Activated naive CD8-positive, alpha-beta T cell treated with anti-CD3 and anti-CD28 coated beads, Interleukin-2, amount 50 U/mL, for 24 hours (primary cell): ENCODE measurements at regions not wholly inside any gene's neighbourhood (a gene's known extent, or its start where the extent isn't known, plus 50 kb on each side); places are given as distances from the start of the nearest gene placed in this dataset.

Experiments used
- ATAC-seq: fragments of 150-1000 bp; cut with Tn5 transposase; one replicate; pipeline ENCODE4 v1.10.0; 2021
- DNase-seq: peaks from one replicate; pipeline ENCODE4 v3.0.0; 2021
- H3K27ac Mint-ChIP-seq: one replicate; pipeline ENCODE4 v1.8.0; 2021; ENCODE audit warnings: mild to moderate bottlenecking, mixed read lengths
- H3K27me3 Mint-ChIP-seq: one replicate; pipeline ENCODE4 v1.8.0; 2021; ENCODE audit warnings: mixed read lengths
- H3K36me3 Mint-ChIP-seq: one replicate; pipeline ENCODE4 v1.8.0; 2021; ENCODE audit warnings: low read depth, mixed read lengths
- H3K4me1 Mint-ChIP-seq: one replicate; pipeline ENCODE4 v1.8.0; 2021; ENCODE audit warnings: mixed read lengths
- H3K4me3 Mint-ChIP-seq: one replicate; pipeline ENCODE4 v1.8.0; 2021; ENCODE audit warnings: mild to moderate bottlenecking, moderate library complexity, mixed read lengths
- H3K9me3 Mint-ChIP-seq: one replicate; pipeline ENCODE4 v1.8.0; 2021; ENCODE audit warnings: mixed read lengths

DNA sequence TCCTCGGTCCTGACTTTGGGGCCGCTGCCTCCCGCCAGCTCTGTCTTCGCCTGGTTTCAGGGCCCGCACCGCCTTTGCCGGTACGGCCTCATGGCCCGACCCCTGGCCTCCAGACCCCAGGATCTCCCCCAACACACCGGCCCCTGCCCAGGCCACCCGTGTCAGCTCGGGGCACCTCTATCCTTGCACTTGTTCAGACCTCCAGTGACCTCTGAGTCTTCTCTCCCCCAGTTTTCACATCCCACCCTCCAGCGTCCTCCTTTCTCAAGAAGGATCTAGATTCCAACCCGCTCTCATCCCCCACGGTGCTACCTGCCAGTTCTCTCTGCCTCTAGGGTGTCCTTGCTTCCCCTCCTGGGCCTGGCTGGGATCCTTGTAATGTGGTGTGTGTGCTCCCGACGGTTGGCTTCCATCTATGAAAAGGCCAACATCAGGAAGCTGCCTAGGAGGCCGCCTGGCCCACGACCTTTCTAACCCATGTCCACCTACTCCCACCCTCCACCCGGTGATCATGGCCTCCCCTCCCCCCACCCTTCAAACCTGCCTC is 61.1 kb downstream of the SPATA31C2 start:
- DNase-seq (no peak), ATAC-seq (no peak)
- Mint-ChIP-seq H3K27me3 (peaks cover 74% of the 10 kb centered on the region), H3K36me3 (no peaks in the 10 kb centered on the region), H3K4me3 (peak overlapping the region; percentile 76), H3K9me3 (no peaks in the 10 kb centered on the region), H3K27ac (no peak overlapping the region), H3K4me1 (peaks cover 11% of the 10 kb centered on the region)

DNA sequence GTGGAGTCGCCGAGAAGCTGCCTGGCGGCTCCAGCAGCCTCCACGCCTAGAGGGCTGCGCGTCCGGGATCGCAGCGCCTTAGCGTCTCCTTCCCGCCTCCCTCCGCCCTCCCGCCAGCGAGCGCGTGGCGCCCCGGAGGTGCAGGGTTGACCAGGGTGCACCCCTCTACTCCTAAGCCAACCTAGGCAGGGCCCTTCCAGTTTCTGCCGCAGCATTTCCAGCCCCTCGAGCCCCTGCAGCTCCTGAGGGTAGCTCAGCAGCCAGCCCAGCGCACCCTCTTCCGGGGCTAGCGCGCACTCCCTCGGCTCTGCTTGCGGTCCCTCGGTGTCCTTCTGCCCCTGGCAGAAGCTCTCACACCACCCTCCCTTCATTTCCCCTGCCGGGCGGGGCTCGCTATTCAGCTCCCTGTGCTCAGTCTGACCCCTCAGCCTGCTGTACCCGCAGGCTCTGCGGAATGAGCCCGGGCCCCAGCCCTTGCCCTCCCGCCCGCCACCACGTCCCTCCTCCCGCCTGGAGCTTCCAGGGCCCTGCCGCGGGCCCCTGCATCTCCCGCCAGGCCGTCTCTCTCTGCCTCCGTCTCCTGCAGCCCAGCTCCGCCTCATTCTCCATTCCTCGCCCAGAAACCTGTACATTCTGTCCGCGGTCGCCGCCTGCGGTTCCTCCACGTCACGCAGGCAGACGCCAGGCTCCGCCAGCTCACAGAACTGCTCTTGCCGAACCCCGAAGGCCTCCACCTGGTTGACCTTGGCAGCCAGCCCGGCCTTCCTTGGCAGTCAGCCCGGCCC is 61.8 kb downstream of the SPATA31C2 start:
- H3K36me3 Mint-ChIP-seq, result no peaks in the 10 kb centered on the region
- no peak overlapping the region for H3K27ac Mint-ChIP-seq
- peak; percentile 35 for DNase-seq
- ATAC-seq, result peak; percentile 74
- H3K9me3 Mint-ChIP-seq, result no peaks in the 10 kb centered on the region
- peaks cover 78% of the 10 kb centered on the region for H3K27me3 Mint-ChIP-seq
- H3K4me1 Mint-ChIP-seq, result peaks cover 11% of the 10 kb centered on the region
- peak overlapping the region; percentile 76 for H3K4me3 Mint-ChIP-seq

DNA sequence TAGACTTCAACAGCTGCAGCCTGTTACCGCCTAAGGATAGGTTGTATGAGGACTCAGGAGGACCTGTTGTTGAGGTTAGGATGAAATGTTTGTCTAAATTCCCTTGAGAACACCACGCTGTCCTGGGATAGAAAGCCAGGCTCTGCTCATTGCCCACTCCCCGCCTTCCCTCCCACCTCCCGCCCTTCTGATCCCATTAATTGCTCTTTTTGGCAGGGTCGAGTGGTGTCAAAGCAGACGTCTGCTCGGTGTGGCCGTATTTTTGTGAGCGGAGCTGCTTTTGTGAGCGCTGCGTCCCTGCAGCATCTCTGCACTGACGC is 62.3 kb downstream of the SPATA31C2 start:
- peak overlapping the region; percentile 76 for H3K4me3 Mint-ChIP-seq
- ATAC-seq (no peak), DNase-seq (no peak)
- peaks cover 79% of the 10 kb centered on the region for H3K27me3 Mint-ChIP-seq
- no peaks in the 10 kb centered on the region for H3K36me3 Mint-ChIP-seq
- peaks cover 11% of the 10 kb centered on the region for H3K4me1 Mint-ChIP-seq
- no peaks in the 10 kb centered on the region for H3K9me3 Mint-ChIP-seq
- no peak overlapping the region for H3K27ac Mint-ChIP-seq

DNA sequence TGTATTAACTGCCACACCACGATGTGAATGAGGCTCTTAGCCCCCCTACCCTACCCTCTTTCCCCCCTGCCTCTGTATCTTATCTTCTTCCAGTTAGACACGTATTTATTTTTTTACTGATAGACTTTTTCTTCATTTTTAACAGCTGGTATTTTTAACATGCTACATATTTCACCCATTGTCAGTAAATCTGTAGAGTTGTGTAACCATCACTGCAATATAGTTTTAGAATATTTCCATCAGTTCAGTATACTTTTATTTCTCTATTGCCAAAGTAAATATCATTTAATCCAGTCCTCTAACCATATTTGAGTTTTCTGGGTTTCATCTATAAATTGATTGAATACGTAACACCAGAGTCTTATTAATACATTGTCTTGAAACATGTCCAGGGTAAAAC is 62.8 kb downstream of the SPATA31C2 start:
- no peak overlapping the region for H3K4me3 Mint-ChIP-seq
- peaks cover 79% of the 10 kb centered on the region for H3K27me3 Mint-ChIP-seq
- H3K9me3 Mint-ChIP-seq, result no peaks in the 10 kb centered on the region
- no peak for DNase-seq
- H3K27ac Mint-ChIP-seq, result no peak overlapping the region
- peaks cover 11% of the 10 kb centered on the region for H3K4me1 Mint-ChIP-seq
- no peaks in the 10 kb centered on the region for H3K36me3 Mint-ChIP-seq
- ATAC-seq, result no peak

DNA sequence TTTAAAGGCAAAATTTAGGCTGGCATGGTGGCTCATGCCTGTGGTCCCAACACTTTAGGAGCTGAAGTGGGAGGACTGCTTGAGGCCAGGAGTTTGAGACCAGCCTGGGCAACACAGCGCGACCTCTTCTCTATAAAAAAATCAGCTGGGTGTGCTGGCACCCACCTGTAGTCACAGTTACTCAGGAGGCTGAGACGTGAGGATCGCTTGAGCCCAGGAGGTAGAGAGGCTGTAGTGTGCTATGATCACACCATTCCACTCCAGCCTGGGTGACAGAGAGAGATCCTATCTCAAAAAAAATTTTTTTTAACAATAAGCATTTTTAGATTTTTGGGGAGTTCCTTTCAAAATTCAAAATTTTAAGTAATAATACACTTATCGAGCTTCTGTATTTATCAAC is 63.3 kb downstream of the SPATA31C2 start:
- no peak for DNase-seq
- Mint-ChIP-seq H3K36me3 (no peaks in the 10 kb centered on the region), H3K9me3 (no peaks in the 10 kb centered on the region), H3K27me3 (peaks cover 74% of the 10 kb centered on the region), H3K4me3 (no peak overlapping the region), H3K27ac (no peak overlapping the region), H3K4me1 (peaks cover 11% of the 10 kb centered on the region)
- ATAC-seq, result no peak

DNA sequence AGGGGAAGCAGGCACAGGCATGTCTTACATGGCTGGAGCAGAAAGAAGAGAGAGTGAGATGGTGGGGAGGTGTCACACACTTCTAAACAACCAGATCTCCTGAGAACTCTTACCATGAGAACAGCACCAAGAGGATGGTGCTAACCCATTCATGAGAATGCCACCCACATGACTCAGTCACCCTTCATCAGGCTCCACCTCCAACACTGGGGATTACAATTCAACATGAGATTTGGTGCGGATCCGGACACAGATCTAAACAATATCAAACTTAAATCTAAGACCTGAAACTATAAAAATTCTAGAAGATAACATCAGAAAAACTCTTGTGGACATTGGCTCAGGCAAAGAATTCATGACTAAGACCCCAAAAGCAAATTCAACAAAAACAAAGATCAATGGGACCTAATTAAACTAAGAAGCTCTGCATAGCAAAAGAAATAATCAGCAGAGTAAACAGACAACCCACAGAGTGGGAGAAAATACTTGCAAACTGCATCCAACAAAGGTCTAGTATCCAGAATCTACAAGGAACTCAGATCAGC is 65.4 kb downstream of the SPATA31C2 start:
- no peak overlapping the region for H3K27ac Mint-ChIP-seq

DNA sequence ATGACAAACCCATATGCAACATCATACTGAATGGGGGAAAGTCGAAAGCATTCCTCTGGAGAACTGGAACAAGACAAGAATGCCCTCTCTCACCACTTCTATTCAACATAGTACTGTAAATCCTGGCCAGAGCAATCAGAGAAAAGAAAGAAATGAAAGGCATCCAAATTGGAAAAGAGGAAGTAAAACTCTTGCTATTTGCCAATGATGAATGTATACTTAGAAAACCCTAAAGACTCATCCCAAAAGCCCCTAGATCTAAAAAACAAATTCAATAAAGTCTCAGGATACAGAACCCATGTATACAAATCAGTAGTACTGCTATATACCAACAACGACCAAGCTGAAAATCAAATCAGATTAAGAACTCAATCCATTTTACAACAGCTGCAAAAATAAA is 66.9 kb downstream of the SPATA31C2 start:
- peaks cover 57% of the 10 kb centered on the region for H3K27me3 Mint-ChIP-seq
- no peak for DNase-seq
- no peaks in the 10 kb centered on the region for H3K36me3 Mint-ChIP-seq

More for the DNA sequence above, 65.4 kb downstream of the SPATA31C2 start:
- Mint-ChIP-seq H3K9me3 (no peaks in the 10 kb centered on the region), H3K36me3 (no peaks in the 10 kb centered on the region), H3K4me3 (no peak overlapping the region), H3K27me3 (peaks cover 66% of the 10 kb centered on the region), H3K4me1 (peaks cover 11% of the 10 kb centered on the region)
- ATAC-seq (no peak), DNase-seq (no peak)

DNA sequence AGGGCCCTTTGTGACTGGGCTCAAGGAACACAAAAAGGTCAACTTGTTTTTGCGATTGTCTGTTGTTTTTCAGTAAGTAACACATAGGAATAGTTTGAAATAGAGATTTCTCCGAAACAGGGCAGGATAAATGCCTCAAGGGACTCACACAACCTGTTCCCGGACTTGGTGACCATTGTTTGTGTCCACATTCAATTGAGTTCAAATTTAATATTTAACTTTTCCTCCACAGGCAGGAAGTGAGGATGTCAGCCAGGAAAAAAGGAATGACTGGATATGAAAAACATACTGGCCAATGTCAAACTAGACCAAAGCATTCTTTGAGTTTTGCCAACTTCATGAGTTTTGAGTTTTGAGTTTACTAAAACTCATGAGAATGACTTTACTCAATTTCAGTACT is 72.7 kb downstream of the SPATA31C2 start:
- Mint-ChIP-seq H3K4me1 (no peaks in the 10 kb centered on the region), H3K27me3 (peaks cover 11% of the 10 kb centered on the region), H3K36me3 (no peaks in the 10 kb centered on the region), H3K27ac (no peak overlapping the region), H3K9me3 (no peaks in the 10 kb centered on the region), H3K4me3 (no peak overlapping the region)
- DNase-seq (no peak), ATAC-seq (no peak)

More for the DNA sequence above, 66.9 kb downstream of the SPATA31C2 start:
- ATAC-seq, result no peak
- no peaks in the 10 kb centered on the region for H3K9me3 Mint-ChIP-seq
- H3K4me1 Mint-ChIP-seq, result peaks cover 5% of the 10 kb centered on the region
- no peak overlapping the region for H3K27ac Mint-ChIP-seq
- H3K4me3 Mint-ChIP-seq, result no peak overlapping the region

DNA sequence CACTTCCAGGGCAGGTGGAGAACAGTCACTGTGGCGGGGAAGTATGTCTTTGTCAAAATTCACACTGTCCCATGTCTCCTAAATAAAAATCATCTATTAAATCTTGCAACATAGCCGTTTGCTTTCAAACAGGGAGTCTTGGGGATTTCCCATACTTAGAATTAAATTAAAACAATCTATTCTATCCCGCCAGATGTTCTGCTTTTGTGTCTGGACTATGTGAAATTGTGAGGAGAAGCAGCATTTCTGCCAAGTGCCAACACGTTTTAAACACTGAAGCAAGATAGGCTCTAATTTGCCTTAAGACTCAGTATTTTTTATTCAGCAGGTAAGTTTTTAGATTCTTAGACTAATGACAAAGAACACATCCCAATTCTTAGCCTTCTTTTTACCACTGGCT is 73.7 kb downstream of the SPATA31C2 start:
- Mint-ChIP-seq H3K9me3 (no peaks in the 10 kb centered on the region), H3K27ac (no peak overlapping the region), H3K27me3 (peaks cover 8% of the 10 kb centered on the region), H3K4me1 (no peaks in the 10 kb centered on the region), H3K4me3 (no peak overlapping the region), H3K36me3 (no peaks in the 10 kb centered on the region)
- ATAC-seq (no peak), DNase-seq (no peak)

DNA sequence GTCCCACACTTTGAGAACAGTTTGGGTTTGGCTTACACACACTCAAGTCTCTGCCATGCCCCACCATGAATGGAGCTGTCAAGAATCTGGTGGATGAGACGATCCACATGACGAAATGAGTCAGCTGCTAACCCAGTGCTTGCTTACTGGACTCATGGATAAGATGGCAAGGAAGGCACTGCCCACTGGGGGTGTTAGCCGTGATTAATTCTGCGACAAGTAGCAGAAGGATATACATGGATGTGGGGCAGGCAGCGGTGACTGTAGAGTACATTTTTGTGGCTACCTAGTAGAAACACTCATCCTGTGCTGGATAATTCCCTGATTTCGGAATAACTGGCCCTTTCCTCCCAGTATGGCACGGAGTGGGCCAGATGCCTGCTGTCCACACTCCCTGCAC is 77.5 kb downstream of the SPATA31C2 start:
- H3K27me3 Mint-ChIP-seq, result peaks cover 2% of the 10 kb centered on the region
- ATAC-seq, result no peak

DNA sequence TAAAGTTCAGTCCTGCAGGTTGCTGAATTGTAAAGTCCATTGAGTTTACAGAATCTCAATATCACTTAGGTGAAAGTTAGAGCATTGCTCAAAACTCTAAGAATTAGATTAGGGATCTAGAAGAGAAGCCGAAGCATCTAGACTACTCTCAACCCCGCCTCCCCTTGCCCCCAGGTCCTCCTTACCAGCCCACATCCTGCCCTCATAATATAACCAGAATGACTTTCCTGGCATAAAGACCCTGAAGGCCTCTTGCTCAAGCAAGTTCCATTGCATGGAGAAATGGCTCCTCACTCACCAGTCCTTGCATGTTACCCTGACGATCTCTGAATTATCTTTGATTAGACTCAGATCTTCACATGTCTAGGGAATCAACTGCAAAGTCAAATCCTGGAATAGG is 78.8 kb downstream of the SPATA31C2 start:
- Mint-ChIP-seq H3K4me1 (no peaks in the 10 kb centered on the region), H3K4me3 (no peak overlapping the region), H3K36me3 (no peaks in the 10 kb centered on the region), H3K27me3 (peaks cover 2% of the 10 kb centered on the region), H3K9me3 (no peaks in the 10 kb centered on the region), H3K27ac (no peak overlapping the region)
- no peak for DNase-seq
- no peak for ATAC-seq

More for the DNA sequence above, 77.5 kb downstream of the SPATA31C2 start:
- no peak for DNase-seq
- no peak overlapping the region for H3K4me3 Mint-ChIP-seq
- H3K4me1 Mint-ChIP-seq, result no peaks in the 10 kb centered on the region
- no peaks in the 10 kb centered on the region for H3K9me3 Mint-ChIP-seq
- H3K36me3 Mint-ChIP-seq, result no peaks in the 10 kb centered on the region
- H3K27ac Mint-ChIP-seq, result no peak overlapping the region

DNA sequence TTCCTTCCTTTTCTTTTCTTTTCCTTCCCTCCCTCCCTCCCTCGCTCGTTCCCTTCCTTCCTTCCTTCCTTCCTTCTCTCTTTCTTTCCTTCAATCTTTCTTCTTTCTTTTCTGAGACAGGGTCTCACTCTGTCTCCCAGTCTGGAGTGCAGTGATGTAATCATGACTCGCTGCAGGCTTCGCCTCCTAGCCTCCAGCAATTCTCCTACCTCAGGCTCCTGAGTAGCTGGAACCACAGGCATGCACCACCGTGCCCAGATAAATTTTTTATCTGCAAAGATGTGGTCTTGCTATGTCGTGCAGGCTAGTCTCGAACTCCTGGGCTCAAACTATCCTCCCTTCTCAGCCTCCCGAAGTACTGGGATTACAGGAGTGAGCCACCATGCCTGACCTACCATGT is 81.4 kb downstream of the SPATA31C2 start:
- Mint-ChIP-seq H3K27ac (no peak overlapping the region), H3K4me3 (no peak overlapping the region), H3K9me3 (no peaks in the 10 kb centered on the region), H3K36me3 (no peaks in the 10 kb centered on the region), H3K27me3 (peaks cover 2% of the 10 kb centered on the region), H3K4me1 (no peaks in the 10 kb centered on the region)
- DNase-seq (no peak), ATAC-seq (no peak)

DNA sequence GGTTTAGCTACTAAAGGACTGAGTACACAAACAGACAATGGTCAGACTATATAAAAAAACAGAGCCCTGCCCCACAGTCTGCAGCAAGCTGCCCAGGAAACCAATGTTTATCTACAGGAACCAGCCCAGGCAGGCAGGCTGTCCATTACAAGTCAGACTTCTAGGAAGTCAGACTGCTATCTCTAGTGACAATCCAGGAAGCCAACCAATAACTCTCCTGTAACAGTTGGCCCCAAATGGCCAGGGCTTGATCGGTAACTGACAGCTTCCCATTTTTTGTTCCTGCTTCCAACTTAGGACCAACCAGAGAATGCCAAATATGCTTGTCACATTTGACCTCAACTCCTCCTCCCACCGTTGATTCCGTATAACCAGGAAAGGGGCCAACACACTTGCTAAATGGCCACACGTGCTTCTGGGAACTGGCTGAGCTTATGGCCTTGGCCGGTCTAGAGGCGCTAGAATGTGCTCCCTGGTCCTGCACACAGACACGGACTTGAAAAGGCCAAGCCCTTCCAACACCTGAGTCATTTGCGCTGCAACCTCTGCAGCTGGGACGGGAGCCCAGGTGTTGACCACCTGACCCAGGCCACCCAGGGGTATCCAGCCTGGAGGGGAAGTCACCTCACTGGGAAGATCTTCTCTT is 79.6 kb upstream of the CDK20 start:
- no peaks in the 10 kb centered on the region for H3K36me3 Mint-ChIP-seq
- H3K9me3 Mint-ChIP-seq, result no peaks in the 10 kb centered on the region
- H3K27ac Mint-ChIP-seq, result no peak overlapping the region

DNA sequence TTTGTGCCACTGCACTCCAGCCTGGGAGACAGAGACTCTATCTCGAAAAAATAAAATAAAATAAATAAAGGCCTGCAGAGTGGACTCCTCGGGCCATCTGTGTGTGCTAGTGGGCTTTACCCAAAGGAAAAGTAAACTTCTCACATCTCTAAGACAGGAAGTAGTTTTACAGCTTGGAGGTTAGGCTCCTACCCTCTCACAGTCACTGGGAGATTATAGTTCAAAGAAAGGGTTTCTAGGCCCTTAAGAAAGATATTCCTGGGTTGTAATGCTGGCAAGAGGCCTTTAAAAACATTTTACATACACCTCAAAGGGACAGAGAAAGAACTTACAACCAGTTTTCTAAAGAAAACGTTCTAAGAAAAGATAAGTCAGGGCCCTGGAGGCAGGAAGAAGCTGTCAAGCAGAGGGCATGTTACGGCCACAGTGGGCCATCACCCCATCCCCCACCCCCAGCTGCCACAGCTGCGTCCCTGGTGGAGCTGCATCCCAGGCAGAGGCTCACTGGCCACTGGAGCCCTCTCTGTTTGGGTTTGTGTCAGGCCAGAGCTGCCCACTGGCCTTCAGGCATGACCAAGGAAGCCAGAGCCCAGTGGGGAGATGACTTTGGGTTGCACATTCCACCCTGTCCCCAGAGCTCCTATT is 78.1 kb upstream of the CDK20 start:
- no peak for ATAC-seq
- peaks cover 1% of the 10 kb centered on the region for H3K4me1 Mint-ChIP-seq
- no peaks in the 10 kb centered on the region for H3K36me3 Mint-ChIP-seq
- H3K27ac Mint-ChIP-seq, result no peak overlapping the region
- peaks cover 6% of the 10 kb centered on the region for H3K27me3 Mint-ChIP-seq
- no peak for DNase-seq
- no peaks in the 10 kb centered on the region for H3K9me3 Mint-ChIP-seq
- no peak overlapping the region for H3K4me3 Mint-ChIP-seq

More for the DNA sequence above, 79.6 kb upstream of the CDK20 start:
- peaks cover 5% of the 10 kb centered on the region for H3K27me3 Mint-ChIP-seq
- DNase-seq (no peak), ATAC-seq (no peak)
- no peak overlapping the region for H3K4me3 Mint-ChIP-seq
- no peaks in the 10 kb centered on the region for H3K4me1 Mint-ChIP-seq

DNA sequence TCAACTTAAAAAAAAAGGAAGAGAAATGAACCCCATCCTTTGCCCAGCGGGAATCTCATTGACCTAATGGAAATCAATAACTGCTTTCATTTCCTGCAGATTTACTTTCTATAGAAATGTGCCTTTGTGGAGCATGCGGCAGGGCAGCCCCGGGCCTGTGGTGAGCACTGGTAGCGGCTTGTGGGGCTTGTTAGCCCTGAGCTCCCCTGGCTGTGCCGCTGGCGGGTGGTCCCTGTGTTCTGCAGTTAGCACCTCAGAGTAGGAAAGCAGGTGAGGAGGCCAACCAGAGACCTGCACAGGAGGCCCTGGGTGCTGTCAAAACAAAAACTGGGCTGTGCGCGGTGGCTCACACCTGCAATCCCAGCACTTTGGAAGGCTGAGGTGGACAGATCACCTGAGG is 76.8 kb upstream of the CDK20 start:
- H3K9me3 Mint-ChIP-seq, result peaks cover 2% of the 10 kb centered on the region
- H3K4me3 Mint-ChIP-seq, result no peak overlapping the region
- no peak overlapping the region for H3K27ac Mint-ChIP-seq
- peaks cover 6% of the 10 kb centered on the region for H3K27me3 Mint-ChIP-seq
- no peaks in the 10 kb centered on the region for H3K36me3 Mint-ChIP-seq
- ATAC-seq (no peak), DNase-seq (no peak)
- peaks cover 1% of the 10 kb centered on the region for H3K4me1 Mint-ChIP-seq
